Loucy (cell line): ENCODE measurements at regions not wholly inside any gene's neighbourhood (a gene's known extent, or its start where the extent isn't known, plus 50 kb on each side); places are given as distances from the start of the nearest gene placed in this dataset.

Source experiments
- H2AFZ ChIP-seq: fragments of 200-600 bp; sonication (generic); 2 replicates; pipeline ENCODE4 v1.6.0; 2016; ENCODE audit warnings: antibody characterized with exemption, mild to moderate bottlenecking, low read length, moderate library complexity
- H3F3A ChIP-seq: fragments of 200-600 bp; 2 replicates; pipeline ENCODE4 v1.6.0; 2016; ENCODE audit warnings: antibody characterized with exemption, low read depth, mild to moderate bottlenecking
- H3K27me3 ChIP-seq: fragments of 200-600 bp; sonication (generic); 2 replicates; pipeline ENCODE4 v1.6.1; 2014; ENCODE audit warnings: low read length, mild to moderate bottlenecking; ENCODE audit not compliant: insufficient read depth, poor library complexity, severe bottlenecking
- H3K36me3 ChIP-seq: fragments of 200-600 bp; sonication (generic); 2 replicates; pipeline ENCODE4 v1.6.1; 2016; ENCODE audit warnings: low read length; ENCODE audit not compliant: insufficient read depth
- H3K4me1 ChIP-seq: fragments of 200-600 bp; sonication (generic); 2 replicates; pipeline ENCODE4 v1.5.1; 2014; ENCODE audit warnings: low read length, mild to moderate bottlenecking; ENCODE audit not compliant: insufficient read depth, poor library complexity, severe bottlenecking
- H3K4me2 ChIP-seq: fragments of 200-600 bp; sonication (generic); 2 replicates; pipeline ENCODE4 v1.6.0; 2014; ENCODE audit warnings: antibody characterized with exemption, low read length, low read depth, mild to moderate bottlenecking; ENCODE audit not compliant: poor library complexity, severe bottlenecking
- H3K4me3 ChIP-seq: fragments of 200-600 bp; sonication (generic); 2 replicates; pipeline ENCODE4 v1.5.1; 2014; ENCODE audit warnings: low read length, mild to moderate bottlenecking, mixed read lengths; ENCODE audit not compliant: poor library complexity, severe bottlenecking
- H3K79me2 ChIP-seq: fragments of 200-600 bp; sonication (generic); 2 replicates; pipeline ENCODE4 v1.6.1; 2014; ENCODE audit warnings: low read length; ENCODE audit not compliant: insufficient read depth
- H3K9ac ChIP-seq: fragments of 200-600 bp; sonication (generic); 2 replicates; pipeline ENCODE4 v1.6.0; 2014; ENCODE audit warnings: mild to moderate bottlenecking, low read depth, low read length, moderate library complexity; ENCODE audit not compliant: poor library complexity, severe bottlenecking
- H3K9me2 ChIP-seq: fragments of 200-600 bp; sonication (generic); replicated peaks from 2 replicates; pipeline ENCODE4 v1.6.1; 2016; ENCODE audit warnings: low read depth, low read length, mixed read lengths
- H3K9me3 ChIP-seq: fragments of 200-600 bp; sonication (generic); 2 replicates; pipeline ENCODE4 v1.6.1; 2014; ENCODE audit warnings: mild to moderate bottlenecking, antibody characterized with exemption, low read length, low read depth; ENCODE audit not compliant: insufficient read depth
- H4K20me1 ChIP-seq: fragments of 200-600 bp; sonication (generic); 2 replicates; pipeline ENCODE4 v1.6.0; 2014; ENCODE audit warnings: antibody characterized with exemption, low read length, mild to moderate bottlenecking; ENCODE audit not compliant: insufficient read depth, poor library complexity, severe bottlenecking
- EZH2phosphoT487 ChIP-seq: fragments of 200-600 bp; IDR thresholded peaks from 2 replicates; pipeline ENCODE4 v1.6.1; 2018; ENCODE audit warnings: antibody characterized with exemption, mild to moderate bottlenecking, moderate library complexity, borderline replicate concordance
- TF ChIP-seq, protein P1 (sequence below): fragments of 200-600 bp; sonication (generic); conservative IDR thresholded peaks from 2 replicates; pipeline ENCODE4 v1.5.1; 2014; ENCODE audit warnings: mild to moderate bottlenecking, antibody characterized with exemption, low read length

DNA sequence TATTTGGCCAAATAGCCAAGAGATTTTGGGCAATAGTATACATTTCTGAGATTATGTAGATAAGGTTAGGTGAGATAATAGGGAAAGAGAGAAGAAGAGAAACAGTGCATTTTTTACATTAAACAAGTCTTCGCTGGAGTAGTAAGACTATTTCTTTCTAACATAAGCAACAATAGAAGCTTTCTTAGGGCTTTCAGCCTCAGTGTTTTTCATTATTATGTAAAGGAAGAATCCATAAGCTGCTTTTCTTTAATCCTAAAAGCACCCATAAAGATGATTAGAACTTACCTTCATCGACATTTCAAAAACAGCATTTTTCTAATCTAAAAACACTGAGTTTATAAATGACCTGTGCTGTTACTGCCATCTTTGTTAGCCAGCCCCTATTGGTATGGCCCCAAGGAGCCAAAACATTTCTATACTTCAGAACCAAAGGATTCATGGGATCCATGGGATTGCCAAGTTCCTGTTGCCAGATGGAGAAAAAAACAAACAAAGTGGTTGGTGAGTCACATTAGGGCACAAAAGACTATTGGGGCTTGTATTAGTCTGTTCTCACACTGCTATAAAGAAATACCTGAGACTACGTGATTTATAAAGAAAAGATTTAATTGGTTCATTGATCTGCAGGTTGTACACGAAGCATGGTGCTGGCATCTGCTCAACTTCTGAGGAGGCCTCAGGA is 88.2 kb downstream of the SCG2 start:
- Histone ChIP-seq H3K9me3 (no peaks in the 10 kb centered on the region), H4K20me1 (no peaks in the 10 kb centered on the region), H3K9me2 (no peaks in the 10 kb centered on the region), H3F3A (no peaks in the 10 kb centered on the region), H3K36me3 (no peaks in the 10 kb centered on the region), H3K4me1 (peaks cover 10% of the 10 kb centered on the region), H3K4me3 (no peak overlapping the region), H3K4me2 (no peak overlapping the region), H2AFZ (no peak overlapping the region), H3K27me3 (no peaks in the 10 kb centered on the region), H3K9ac (no peak overlapping the region), H3K79me2 (no peaks in the 10 kb centered on the region)
- no peak for TF ChIP-seq EZH2phosphoT487
- TF ChIP-seq, protein P1, sequence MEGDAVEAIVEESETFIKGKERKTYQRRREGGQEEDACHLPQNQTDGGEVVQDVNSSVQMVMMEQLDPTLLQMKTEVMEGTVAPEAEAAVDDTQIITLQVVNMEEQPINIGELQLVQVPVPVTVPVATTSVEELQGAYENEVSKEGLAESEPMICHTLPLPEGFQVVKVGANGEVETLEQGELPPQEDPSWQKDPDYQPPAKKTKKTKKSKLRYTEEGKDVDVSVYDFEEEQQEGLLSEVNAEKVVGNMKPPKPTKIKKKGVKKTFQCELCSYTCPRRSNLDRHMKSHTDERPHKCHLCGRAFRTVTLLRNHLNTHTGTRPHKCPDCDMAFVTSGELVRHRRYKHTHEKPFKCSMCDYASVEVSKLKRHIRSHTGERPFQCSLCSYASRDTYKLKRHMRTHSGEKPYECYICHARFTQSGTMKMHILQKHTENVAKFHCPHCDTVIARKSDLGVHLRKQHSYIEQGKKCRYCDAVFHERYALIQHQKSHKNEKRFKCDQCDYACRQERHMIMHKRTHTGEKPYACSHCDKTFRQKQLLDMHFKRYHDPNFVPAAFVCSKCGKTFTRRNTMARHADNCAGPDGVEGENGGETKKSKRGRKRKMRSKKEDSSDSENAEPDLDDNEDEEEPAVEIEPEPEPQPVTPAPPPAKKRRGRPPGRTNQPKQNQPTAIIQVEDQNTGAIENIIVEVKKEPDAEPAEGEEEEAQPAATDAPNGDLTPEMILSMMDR, result no peak

DNA sequence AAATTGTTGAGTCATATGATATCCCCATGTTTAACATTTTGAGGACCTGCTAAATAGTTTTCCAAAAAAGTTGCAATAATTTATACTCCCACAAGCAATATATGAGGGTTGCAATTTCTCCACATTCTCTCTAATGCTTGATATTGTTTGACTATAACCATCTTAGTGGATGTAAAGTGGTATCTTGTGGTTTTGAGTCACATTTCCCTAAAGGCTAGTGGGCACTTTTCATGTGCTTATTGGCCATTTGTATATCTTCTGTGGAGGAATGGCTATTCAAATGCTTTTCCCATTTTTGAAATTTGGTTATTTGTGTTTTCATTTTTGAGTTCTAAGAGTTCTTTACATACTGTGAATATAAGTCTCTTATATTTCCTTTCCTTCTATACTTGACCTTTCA is 82.7 kb downstream of the SCG2 start:
- Histone ChIP-seq H2AFZ (no peak overlapping the region), H3K4me2 (no peak overlapping the region), H3K9me3 (no peaks in the 10 kb centered on the region), H3K27me3 (no peaks in the 10 kb centered on the region), H4K20me1 (no peaks in the 10 kb centered on the region), H3K79me2 (no peaks in the 10 kb centered on the region), H3K4me1 (no peaks in the 10 kb centered on the region), H3K4me3 (no peak overlapping the region), H3K9ac (no peak overlapping the region), H3K36me3 (no peaks in the 10 kb centered on the region), H3F3A (no peaks in the 10 kb centered on the region), H3K9me2 (no peaks in the 10 kb centered on the region; the same call in 1 of the 2 replicates)
- TF ChIP-seq EZH2phosphoT487, result no peak
- TF ChIP-seq, protein P1, result no peak

DNA sequence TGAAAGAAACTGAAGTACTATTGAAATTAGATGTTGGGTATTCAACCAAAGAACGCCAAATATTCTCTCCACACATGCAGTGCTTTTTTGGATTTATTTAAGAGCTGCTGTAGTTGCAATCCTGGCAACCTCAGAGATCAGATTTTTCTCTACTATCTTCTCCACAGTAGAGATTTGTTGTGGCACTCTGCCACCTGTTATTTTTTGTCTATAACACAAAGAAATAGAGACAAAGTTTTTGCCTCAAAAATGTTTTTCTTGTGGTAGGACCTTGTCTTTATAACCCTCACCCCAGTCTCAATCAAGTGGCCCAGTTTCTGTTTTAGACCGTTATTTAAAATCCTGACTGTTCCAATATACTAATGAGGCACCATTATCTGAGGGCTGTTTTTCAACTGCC is 79.4 kb downstream of the SCG2 start:
- H3K4me1 ChIP-seq, result no peaks in the 10 kb centered on the region
- H3K9ac ChIP-seq, result no peak overlapping the region
- H3K4me2 ChIP-seq, result no peak overlapping the region

More for the DNA sequence above, 79.4 kb downstream of the SCG2 start:
- Histone ChIP-seq H3K79me2 (no peaks in the 10 kb centered on the region), H3K36me3 (no peaks in the 10 kb centered on the region), H3K9me3 (no peaks in the 10 kb centered on the region), H4K20me1 (no peaks in the 10 kb centered on the region), H3K4me3 (no peak overlapping the region), H3K9me2 (no peaks in the 10 kb centered on the region; the same call in 1 of the 2 replicates), H2AFZ (no peak overlapping the region), H3F3A (no peaks in the 10 kb centered on the region), H3K27me3 (no peaks in the 10 kb centered on the region)
- no peak for TF ChIP-seq EZH2phosphoT487
- TF ChIP-seq, protein P1, result no peak
